ENCODE measurements at regions not wholly inside any gene's neighbourhood (a gene's known extent, or its start where the extent isn't known, plus 50 kb on each side); places are given as distances from the start of the nearest gene placed in this dataset.

- no peaks in the 10 kb centered on the region for H3K36me3 ChIP-seq
- TF ChIP-seq POLR2AphosphoS5 (IDR thresholded peaks at IDR 0.05; ENCODE audit: insufficient read depth in 1 of 2, low read depth in 1 of 2) (no peak), POLR2A (IDR thresholded peaks at IDR 0.05) (no peak), CTCF (IDR thresholded peaks at IDR 0.05) (no peak)
- H3K4me3 ChIP-seq, result no peak overlapping the region
- DNase-seq (ENCODE audit: extremely low spot score in 2 of 2), result no peak
- intact Hi-C loops (cut with DNase I), result no loop called here
- no peak overlapping the region for H3K27ac ChIP-seq
- no peaks in the 10 kb centered on the region for H3K9me3 ChIP-seq
- no peaks in the 10 kb centered on the region for H3K27me3 ChIP-seq
- H3K4me1 ChIP-seq, result no peaks in the 10 kb centered on the region
Observed at GRCh38 chr17:12530161-12530560, 135.5 kb upstream of the MYOCD start.

GRCh38 chr17:12536021-12536420, 129.7 kb upstream of the MYOCD start:
- intact Hi-C loops (cut with DNase I), result no loop called here
- H3K4me3 ChIP-seq, result no peak overlapping the region
- H3K9me3 ChIP-seq, result no peaks in the 10 kb centered on the region
- H3K27ac ChIP-seq, result no peak overlapping the region
- H3K27me3 ChIP-seq, result no peaks in the 10 kb centered on the region
- no peaks in the 10 kb centered on the region for H3K4me1 ChIP-seq
- TF ChIP-seq POLR2A (IDR thresholded peaks at IDR 0.05) (no peak), CTCF (IDR thresholded peaks at IDR 0.05) (no peak), POLR2AphosphoS5 (IDR thresholded peaks at IDR 0.05; ENCODE audit: insufficient read depth in 1 of 2, low read depth in 1 of 2) (no peak)
- H3K36me3 ChIP-seq, result no peaks in the 10 kb centered on the region
- DNase-seq (ENCODE audit: extremely low spot score in 2 of 2), result no peak

GRCh38 chr17:12536472-12536871, 129.2 kb upstream of the MYOCD start:
- Histone ChIP-seq H3K27me3 (no peaks in the 10 kb centered on the region), H3K36me3 (no peaks in the 10 kb centered on the region), H3K9me3 (no peaks in the 10 kb centered on the region), H3K4me1 (no peaks in the 10 kb centered on the region), H3K27ac (no peak overlapping the region), H3K4me3 (no peak overlapping the region)
- intact Hi-C loops (cut with DNase I), result no loop called here
- no peak for TF ChIP-seq POLR2A (IDR thresholded peaks at IDR 0.05)
- DNase-seq (ENCODE audit: extremely low spot score in 2 of 2), result no peak

- intact Hi-C loops (cut with DNase I), result no loop called here
- TF ChIP-seq CTCF (IDR thresholded peaks at IDR 0.05), result no peak
- no peak for TF ChIP-seq POLR2A (IDR thresholded peaks at IDR 0.05)
- no peak for TF ChIP-seq POLR2AphosphoS5 (IDR thresholded peaks at IDR 0.05; ENCODE audit: insufficient read depth in 1 of 2, low read depth in 1 of 2)
- Histone ChIP-seq H3K4me3 (no peak overlapping the region), H3K36me3 (no peaks in the 10 kb centered on the region), H3K27me3 (no peaks in the 10 kb centered on the region), H3K9me3 (no peaks in the 10 kb centered on the region), H3K27ac (no peak overlapping the region), H3K4me1 (no peaks in the 10 kb centered on the region)
- DNase-seq (ENCODE audit: extremely low spot score in 2 of 2), result no peak
Observed at GRCh38 chr17:12537436-12537835, 128.3 kb upstream of the MYOCD start.

- TF ChIP-seq CTCF (IDR thresholded peaks at IDR 0.05), result no peak
- TF ChIP-seq POLR2AphosphoS5 (IDR thresholded peaks at IDR 0.05; ENCODE audit: insufficient read depth in 1 of 2, low read depth in 1 of 2), result no peak
- TF ChIP-seq POLR2A (IDR thresholded peaks at IDR 0.05), result no peak
- Histone ChIP-seq H3K4me1 (no peaks in the 10 kb centered on the region), H3K27ac (no peak overlapping the region), H3K4me3 (no peak overlapping the region), H3K27me3 (no peaks in the 10 kb centered on the region), H3K9me3 (no peaks in the 10 kb centered on the region), H3K36me3 (no peaks in the 10 kb centered on the region)
- DNase-seq (ENCODE audit: extremely low spot score in 2 of 2), result no peak
- intact Hi-C loops (cut with DNase I), result no loop called here
Observed at GRCh38 chr17:12538003-12538402, 127.7 kb upstream of the MYOCD start.
